GM19324 (cell line): ENCODE measurements at regions not wholly inside any gene's neighbourhood (a gene's known extent, or its start where the extent isn't known, plus 50 kb on each side); places are given as distances from the start of the nearest gene placed in this dataset.

ENCODE experiments used
- ATAC-seq: cut with Tn5 transposase; IDR thresholded peaks from one replicate; pipeline ENCODE4 v1.9.1; 2021; ENCODE audit warnings: mild to moderate bottlenecking, moderate library complexity; ENCODE audit not compliant: unreplicated experiment, low FRiP score

GRCh38 chr2:37780387-37780676, 108.9 kb upstream of the CDC42EP3 start:
- ATAC-seq: no peak

GRCh38 chr2:37781028-37781427, 109.6 kb upstream of the CDC42EP3 start:
- ATAC-seq: no peak

- no peak for ATAC-seq
These were observed 110.8 kb upstream of the CDC42EP3 start for GRCh38 chr2:37782155-37782673.

- no peak for ATAC-seq
These were observed 111.4 kb upstream of the CDC42EP3 start for GRCh38 chr2:37782721-37783371.

- no peak for ATAC-seq
These were observed 112.1 kb upstream of the CDC42EP3 start for GRCh38 chr2:37783545-37783944.

- ATAC-seq: no peak
These were observed 112.8 kb upstream of the CDC42EP3 start for GRCh38 chr2:37784071-37784758.

- ATAC-seq: no peak
These were observed 113.3 kb upstream of the CDC42EP3 start for GRCh38 chr2:37784759-37785149.

GRCh38 chr2:37786191-37786698, 114.8 kb upstream of the CDC42EP3 start:
- no peak for ATAC-seq

GRCh38 chr2:37786854-37787253, 115.4 kb upstream of the CDC42EP3 start:
- ATAC-seq: no peak

GRCh38 chr2:37788602-37789209, 117.3 kb upstream of the CDC42EP3 start:
- no peak for ATAC-seq

GRCh38 chr2:37790019-37790418, 118.6 kb upstream of the CDC42EP3 start:
- ATAC-seq: no peak

GRCh38 chr2:37790462-37790861, 119.0 kb upstream of the CDC42EP3 start:
- no peak for ATAC-seq

- ATAC-seq: no peak
These were observed 120.9 kb upstream of the CDC42EP3 start for GRCh38 chr2:37792366-37792765.

- ATAC-seq: no peak
These were observed 121.6 kb upstream of the CDC42EP3 start for GRCh38 chr2:37793004-37793403.

GRCh38 chr2:37794717-37795116, 123.3 kb upstream of the CDC42EP3 start:
- ATAC-seq: no peak

- ATAC-seq: no peak
These were observed 124.0 kb upstream of the CDC42EP3 start for GRCh38 chr2:37795456-37795855.

GRCh38 chr2:37795938-37796337, 124.5 kb upstream of the CDC42EP3 start:
- no peak for ATAC-seq

GRCh38 chr2:37796481-37796880, 125.0 kb upstream of the CDC42EP3 start:
- no peak for ATAC-seq

GRCh38 chr2:37797081-37797480, 125.6 kb upstream of the CDC42EP3 start:
- ATAC-seq: no peak

GRCh38 chr2:37798315-37799005, 126.6 kb upstream of the RMDN2 start:
- no peak for ATAC-seq
